ENCODE measurements at regions not wholly inside any gene's neighbourhood (a gene's known extent, or its start where the extent isn't known, plus 50 kb on each side); places are given as distances from the start of the nearest gene placed in this dataset.

DNA sequence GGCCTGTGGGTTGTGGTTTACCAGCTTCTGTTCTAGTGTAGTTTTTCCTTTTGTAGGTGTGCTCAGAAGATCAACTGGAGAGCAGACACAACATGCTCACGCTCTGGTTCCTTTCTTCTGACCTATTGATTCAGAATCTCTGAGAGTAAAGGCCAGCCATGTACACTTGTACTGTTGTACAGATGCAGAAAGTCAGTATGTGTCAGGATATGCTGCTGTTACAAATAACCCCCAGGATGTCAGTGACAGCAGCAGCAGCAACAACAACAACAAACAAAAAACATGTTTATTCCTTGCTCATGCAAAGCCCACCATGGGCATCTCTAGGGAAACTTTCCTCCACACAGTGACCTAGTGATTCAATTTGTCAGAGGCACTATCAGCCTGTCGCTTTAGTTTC is 154.8 kb upstream of the RBFOX1 start:
- no peak for TF ChIP-seq POLR2A (IDR thresholded peaks at IDR 0.05)
- TF ChIP-seq, protein P1, sequence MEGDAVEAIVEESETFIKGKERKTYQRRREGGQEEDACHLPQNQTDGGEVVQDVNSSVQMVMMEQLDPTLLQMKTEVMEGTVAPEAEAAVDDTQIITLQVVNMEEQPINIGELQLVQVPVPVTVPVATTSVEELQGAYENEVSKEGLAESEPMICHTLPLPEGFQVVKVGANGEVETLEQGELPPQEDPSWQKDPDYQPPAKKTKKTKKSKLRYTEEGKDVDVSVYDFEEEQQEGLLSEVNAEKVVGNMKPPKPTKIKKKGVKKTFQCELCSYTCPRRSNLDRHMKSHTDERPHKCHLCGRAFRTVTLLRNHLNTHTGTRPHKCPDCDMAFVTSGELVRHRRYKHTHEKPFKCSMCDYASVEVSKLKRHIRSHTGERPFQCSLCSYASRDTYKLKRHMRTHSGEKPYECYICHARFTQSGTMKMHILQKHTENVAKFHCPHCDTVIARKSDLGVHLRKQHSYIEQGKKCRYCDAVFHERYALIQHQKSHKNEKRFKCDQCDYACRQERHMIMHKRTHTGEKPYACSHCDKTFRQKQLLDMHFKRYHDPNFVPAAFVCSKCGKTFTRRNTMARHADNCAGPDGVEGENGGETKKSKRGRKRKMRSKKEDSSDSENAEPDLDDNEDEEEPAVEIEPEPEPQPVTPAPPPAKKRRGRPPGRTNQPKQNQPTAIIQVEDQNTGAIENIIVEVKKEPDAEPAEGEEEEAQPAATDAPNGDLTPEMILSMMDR (IDR thresholded peaks at IDR 0.05): no peak

All from transverse colon (tissue), 3 donors.